Endothelial cell of umbilical vein (primary cell): ENCODE measurements at regions not wholly inside any gene's neighbourhood (a gene's known extent, or its start where the extent isn't known, plus 50 kb on each side); places are given as distances from the start of the nearest gene placed in this dataset.

ENCODE experiments used
- BruUV-seq: library from RNA; stranded (reverse); fragments of 400-500 nt; replicated peaks from 2 replicates; lab custom pipeline; 2021; lab: Mats Ljungman, UMichigan
- CTCF ChIA-PET: fragments of 300-600, 350-600 bp; sonication (Branson Sonifier 250); formaldehyde crosslinking; loops from one replicate; lab custom pipeline; 2021; ENCODE audit warnings: antibody characterized with exemption, inconsistent platforms; lab: Charles Lee
- POLR2A ChIA-PET: fragments of 300-600, 350-600 bp; sonication (Branson Sonifier 250); formaldehyde crosslinking; loops from one replicate; lab custom pipeline; 2021; ENCODE audit warnings: antibody characterized with exemption, inconsistent platforms; lab: Charles Lee
- DNase-seq: peaks from one replicate; pipeline ENCODE4 v3.0.0-alpha.2; 2011; ENCODE audit warnings: low read depth, low spot score
- FAIRE-seq: peaks from 2 replicates; lab custom pipeline; 2011; peaks lifted over from hg19 to GRCh38; lab: Jason Lieb, UNC
- H2AFZ ChIP-seq: 2 replicates; pipeline ENCODE4 v1.6.0; 2012; ENCODE audit warnings: low read depth, low read length, control low read depth, inconsistent platforms
- H3K27ac ChIP-seq: 2 replicates; pipeline ENCODE4 v1.5.1; 2011; ENCODE audit warnings: low read depth, mild to moderate bottlenecking, control low read depth, low read length, moderate library complexity; ENCODE audit not compliant: insufficient read depth
- H3K27me3 ChIP-seq, 2 experiments: 2 replicates each; pipeline versions ENCODE4 v1.6.0 to v1.6.1; 2011; ENCODE audit warnings: low read length in 2 of 2, mixed read lengths in 1 of 2; ENCODE audit not compliant: control insufficient read depth in 2 of 2, insufficient read depth in 2 of 2
- H3K36me3 ChIP-seq, 2 experiments: 2 replicates in 1 of 2; 3 replicates in 1 of 2; pipeline ENCODE4 v1.5.1; 2011; ENCODE audit warnings: low read length in 2 of 2, mild to moderate bottlenecking in 1 of 2, moderate library complexity in 1 of 2; ENCODE audit not compliant: control insufficient read depth in 2 of 2, insufficient read depth in 2 of 2; ENCODE audit errors: extremely low read depth in 1 of 2
- H3K4me1 ChIP-seq: 3 replicates; pipeline ENCODE4 v1.5.1; 2011; ENCODE audit warnings: mild to moderate bottlenecking, low read length; ENCODE audit not compliant: control insufficient read depth, insufficient read depth; ENCODE audit errors: extremely low read depth
- H3K4me2 ChIP-seq: 2 replicates; pipeline ENCODE4 v1.6.1; 2011; ENCODE audit warnings: low read length, control low read depth, mixed read lengths; ENCODE audit not compliant: insufficient read depth
- H3K4me3 ChIP-seq, 3 experiments: fragments of 200-600 bp in 1 of 3; sonication (generic), shearing (Covaris generic) in 1 of 3; replicated peaks in 1 of 3; 2 replicates each; pipeline ENCODE4 v1.5.1; 2011 to 2016; ENCODE audit warnings: control low read depth in 3 of 3, low read length in 3 of 3, mild to moderate bottlenecking in 2 of 3, inconsistent platforms in 1 of 3, low read depth in 1 of 3, moderate library complexity in 1 of 3; ENCODE audit not compliant: insufficient read depth in 1 of 3
- H3K79me2 ChIP-seq: 2 replicates; pipeline ENCODE4 v1.6.0; 2012; ENCODE audit warnings: low read length, inconsistent platforms; ENCODE audit not compliant: control insufficient read depth, insufficient read depth
- H3K9ac ChIP-seq: replicated peaks from 2 replicates; pipeline ENCODE3; 2011; ENCODE audit warnings: low read length, control low read depth; ENCODE audit not compliant: insufficient read depth; ENCODE audit errors: extremely low read depth
- H3K9me1 ChIP-seq: replicated peaks from 3 replicates; pipeline ENCODE4 v1.6.0; 2011; ENCODE audit warnings: mild to moderate bottlenecking, low read length; ENCODE audit not compliant: control insufficient read depth, insufficient read depth; ENCODE audit errors: extremely low read depth
- H3K9me3 ChIP-seq: replicated peaks from 2 replicates; pipeline ENCODE4 v1.5.1; 2012; ENCODE audit warnings: low read length, inconsistent platforms; ENCODE audit not compliant: control insufficient read depth, insufficient read depth
- H4K20me1 ChIP-seq: replicated peaks from 2 replicates; pipeline ENCODE3; 2011; ENCODE audit warnings: mild to moderate bottlenecking, low read length; ENCODE audit not compliant: control insufficient read depth, insufficient read depth; ENCODE audit errors: extremely low read depth
- CTCF ChIP-seq, 2 donors: IDR thresholded peaks; 1 replicate in 1 of 2; 2 replicates in 1 of 2; pipeline ENCODE4 v1.5.1; 2011; ENCODE audit warnings: low read length in 2 of 2, mild to moderate bottlenecking in 2 of 2, moderate library complexity in 2 of 2, control low read depth in 1 of 2, inconsistent platforms in 1 of 2, low read depth in 1 of 2; ENCODE audit not compliant: insufficient read depth in 1 of 2; ENCODE audit errors: extremely low read depth in 1 of 2
- EZH2 ChIP-seq: IDR thresholded peaks from 2 replicates; pipeline ENCODE4 v1.6.1; 2012; ENCODE audit warnings: borderline replicate concordance, low read depth, mild to moderate bottlenecking, moderate library complexity, low read length, inconsistent platforms; ENCODE audit not compliant: severe bottlenecking
- GATA2 ChIP-seq: IDR thresholded peaks from 2 replicates; pipeline ENCODE4 v1.7.0; 2011; ENCODE audit warnings: low read depth, mild to moderate bottlenecking, moderate library complexity, mixed read lengths, low read length; ENCODE audit not compliant: insufficient read length, insufficient read depth
- JUN ChIP-seq: IDR thresholded peaks from 2 replicates; pipeline ENCODE4 v1.6.1; 2011; ENCODE audit warnings: borderline replicate concordance, low read depth; ENCODE audit not compliant: insufficient read length, insufficient read depth
- POLR2A ChIP-seq: IDR thresholded peaks from 2 replicates; pipeline ENCODE4 v1.6.1; 2012; ENCODE audit warnings: low read depth, mild to moderate bottlenecking, control low read depth, low read length
- dilution Hi-C: fragments of 300-500 bp; cut with MboI; formaldehyde crosslinking; loops from one replicate; pipeline ENCODE4 v1.15.0; 2019; ENCODE audit warnings: low sequenced_read_pairs; ENCODE audit not compliant: extremely low pct_ligation_motif_present
- intact Hi-C: fragments of 100-400 bp; cut with micrococcal nuclease; formaldehyde crosslinking; loops from one replicate; pipeline ENCODE4 v1.10.0; 2022
- TF ChIP-seq, protein P1 (sequence below): IDR thresholded peaks from 2 replicates; pipeline ENCODE4 v1.6.1; 2011; ENCODE audit not compliant: insufficient read depth, insufficient read length

GRCh38 chr4:74654230-74654681 is 140.1 kb downstream of the BTC start:
- no peaks in the 10 kb centered on the region for H3K79me2 ChIP-seq
- no TSS peak for BruUV-seq
- no peaks in the 10 kb centered on the region for H3K36me3 ChIP-seq
- H3K9me3 ChIP-seq = no peaks in the 10 kb centered on the region
- dilution Hi-C loops = no loop called here
- H3K27me3 ChIP-seq = no peaks in the 10 kb centered on the region
- H3K4me1 ChIP-seq = no peaks in the 10 kb centered on the region
- FAIRE-seq = no peak
- DNase-seq = no peak
- no peak overlapping the region for H3K27ac ChIP-seq
- no peak overlapping the region for H3K4me2 ChIP-seq
- ChIA-PET CTCF (interaction anchor here (0.7 kb wide), 1 partner anchor 31 kb away, joined by 3 read pairs; no protein-coding TSS in a partner anchor), POLR2A (no interaction called here)
- no peaks in the 10 kb centered on the region for H3K9me1 ChIP-seq
- intact Hi-C loops = no loop called here
- H4K20me1 ChIP-seq = no peaks in the 10 kb centered on the region
- TF ChIP-seq, protein P1, sequence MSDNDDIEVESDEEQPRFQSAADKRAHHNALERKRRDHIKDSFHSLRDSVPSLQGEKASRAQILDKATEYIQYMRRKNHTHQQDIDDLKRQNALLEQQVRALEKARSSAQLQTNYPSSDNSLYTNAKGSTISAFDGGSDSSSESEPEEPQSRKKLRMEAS = no peak
- TF ChIP-seq GATA2 (no peak), CTCF (IDR thresholded peaks at IDR 0.05; ENCODE audit: extremely low read depth in 1 of 2, insufficient read depth in 1 of 2, low read depth in 1 of 2, low read length in 2 of 2) (no peak), JUN (no peak), POLR2A (no peak), EZH2 (no peak)
- no peak overlapping the region for H2AFZ ChIP-seq
- H3K4me3 ChIP-seq = no peak overlapping the region
- H3K9ac ChIP-seq = no peak overlapping the region
